ENCODE measurements at regions not wholly inside any gene's neighbourhood (a gene's known extent, or its start where the extent isn't known, plus 50 kb on each side); places are given as distances from the start of the nearest gene placed in this dataset.

GRCh38 chr10:47094636-47095035, 183.4 kb downstream of the PTPN20 start:
- DNase-seq (ENCODE audit: low read depth, low spot score): no peak
- POLR2A ChIA-PET: no interaction called here
- Histone ChIP-seq H3K4me3 (ENCODE audit: low read depth in 2 of 2, low read length in 2 of 2) (no peak overlapping the region), H3K4me1 (ENCODE audit: control insufficient read depth, insufficient read depth, low read length) (no peaks in the 10 kb centered on the region), H3K27ac (ENCODE audit: low read length) (no peak overlapping the region), H3K36me3 (ENCODE audit: control insufficient read depth, insufficient read depth, low read length) (no peaks in the 10 kb centered on the region), H3K9me3 (ENCODE audit: control insufficient read depth, insufficient read depth, low read depth, low read length) (no peaks in the 10 kb centered on the region), H3K27me3 (ENCODE audit: control insufficient read depth, insufficient read depth, low read length) (no peaks in the 10 kb centered on the region; the same call in 1 of the 2 replicates)
- CTCF ChIA-PET: no interaction called here
- TF ChIP-seq, protein P1, sequence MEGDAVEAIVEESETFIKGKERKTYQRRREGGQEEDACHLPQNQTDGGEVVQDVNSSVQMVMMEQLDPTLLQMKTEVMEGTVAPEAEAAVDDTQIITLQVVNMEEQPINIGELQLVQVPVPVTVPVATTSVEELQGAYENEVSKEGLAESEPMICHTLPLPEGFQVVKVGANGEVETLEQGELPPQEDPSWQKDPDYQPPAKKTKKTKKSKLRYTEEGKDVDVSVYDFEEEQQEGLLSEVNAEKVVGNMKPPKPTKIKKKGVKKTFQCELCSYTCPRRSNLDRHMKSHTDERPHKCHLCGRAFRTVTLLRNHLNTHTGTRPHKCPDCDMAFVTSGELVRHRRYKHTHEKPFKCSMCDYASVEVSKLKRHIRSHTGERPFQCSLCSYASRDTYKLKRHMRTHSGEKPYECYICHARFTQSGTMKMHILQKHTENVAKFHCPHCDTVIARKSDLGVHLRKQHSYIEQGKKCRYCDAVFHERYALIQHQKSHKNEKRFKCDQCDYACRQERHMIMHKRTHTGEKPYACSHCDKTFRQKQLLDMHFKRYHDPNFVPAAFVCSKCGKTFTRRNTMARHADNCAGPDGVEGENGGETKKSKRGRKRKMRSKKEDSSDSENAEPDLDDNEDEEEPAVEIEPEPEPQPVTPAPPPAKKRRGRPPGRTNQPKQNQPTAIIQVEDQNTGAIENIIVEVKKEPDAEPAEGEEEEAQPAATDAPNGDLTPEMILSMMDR (IDR thresholded peaks at IDR 0.05): no peak
- TF ChIP-seq REST (IDR thresholded peaks at IDR 0.05; ENCODE audit: insufficient read depth in 1 of 2, low read depth in 2 of 2, low read length in 1 of 2): no peak
- no peak for TF ChIP-seq SIN3A (IDR thresholded peaks at IDR 0.05; ENCODE audit: borderline replicate concordance, insufficient read depth, low read depth, low read length)
- TF ChIP-seq TCF7L2 (IDR thresholded peaks at IDR 0.05; ENCODE audit: low read depth, low read length): no peak
- no peak for TF ChIP-seq POLR2AphosphoS5 (IDR thresholded peaks at IDR 0.05; ENCODE audit: low read depth, low read length)
- in situ Hi-C loops (cut with HindIII; ENCODE audit: low pct_unique_long_range_greater_than_20kb, low sequenced_read_pairs): no loop called here
- intact Hi-C loops (cut with micrococcal nuclease; ENCODE audit: unreplicated experiment): no loop called here
- BruUV-seq (replicated peaks): no TSS peak
- no peak for ATAC-seq

GRCh38 chr10:47095211-47095610, 184.0 kb downstream of the PTPN20 start:
- Histone ChIP-seq H3K4me3 (ENCODE audit: low read depth in 2 of 2, low read length in 2 of 2) (no peak overlapping the region), H3K36me3 (ENCODE audit: control insufficient read depth, insufficient read depth, low read length) (no peaks in the 10 kb centered on the region), H3K27me3 (ENCODE audit: control insufficient read depth, insufficient read depth, low read length) (no peaks in the 10 kb centered on the region; the same call in 1 of the 2 replicates), H3K4me1 (ENCODE audit: control insufficient read depth, insufficient read depth, low read length) (no peaks in the 10 kb centered on the region), H3K27ac (ENCODE audit: low read length) (no peak overlapping the region), H3K9me3 (ENCODE audit: control insufficient read depth, insufficient read depth, low read depth, low read length) (no peaks in the 10 kb centered on the region)
- no peak for ATAC-seq
- TF ChIP-seq TCF7L2 (IDR thresholded peaks at IDR 0.05; ENCODE audit: low read depth, low read length) (no peak), REST (IDR thresholded peaks at IDR 0.05; ENCODE audit: insufficient read depth in 1 of 2, low read depth in 2 of 2, low read length in 1 of 2) (no peak), SIN3A (IDR thresholded peaks at IDR 0.05; ENCODE audit: borderline replicate concordance, insufficient read depth, low read depth, low read length) (no peak), POLR2AphosphoS5 (IDR thresholded peaks at IDR 0.05; ENCODE audit: low read depth, low read length) (no peak)
- TF ChIP-seq, protein P1 (IDR thresholded peaks at IDR 0.05): no peak
- in situ Hi-C loops (cut with HindIII; ENCODE audit: low pct_unique_long_range_greater_than_20kb, low sequenced_read_pairs) (no loop called here), intact Hi-C loops (cut with micrococcal nuclease; ENCODE audit: unreplicated experiment) (no loop called here)
- no peak for DNase-seq (ENCODE audit: low read depth, low spot score)
- ChIA-PET POLR2A (no interaction called here), CTCF (no interaction called here)
- no TSS peak for BruUV-seq (replicated peaks)
